HG03439 (cell line): ENCODE measurements at regions not wholly inside any gene's neighbourhood (a gene's known extent, or its start where the extent isn't known, plus 50 kb on each side); places are given as distances from the start of the nearest gene placed in this dataset.

Source experiments
- ATAC-seq: cut with Tn5 transposase; IDR thresholded peaks from one replicate; pipeline ENCODE4 v1.9.1; 2021; ENCODE audit warnings: mild to moderate bottlenecking, moderate library complexity; ENCODE audit not compliant: unreplicated experiment

DNA sequence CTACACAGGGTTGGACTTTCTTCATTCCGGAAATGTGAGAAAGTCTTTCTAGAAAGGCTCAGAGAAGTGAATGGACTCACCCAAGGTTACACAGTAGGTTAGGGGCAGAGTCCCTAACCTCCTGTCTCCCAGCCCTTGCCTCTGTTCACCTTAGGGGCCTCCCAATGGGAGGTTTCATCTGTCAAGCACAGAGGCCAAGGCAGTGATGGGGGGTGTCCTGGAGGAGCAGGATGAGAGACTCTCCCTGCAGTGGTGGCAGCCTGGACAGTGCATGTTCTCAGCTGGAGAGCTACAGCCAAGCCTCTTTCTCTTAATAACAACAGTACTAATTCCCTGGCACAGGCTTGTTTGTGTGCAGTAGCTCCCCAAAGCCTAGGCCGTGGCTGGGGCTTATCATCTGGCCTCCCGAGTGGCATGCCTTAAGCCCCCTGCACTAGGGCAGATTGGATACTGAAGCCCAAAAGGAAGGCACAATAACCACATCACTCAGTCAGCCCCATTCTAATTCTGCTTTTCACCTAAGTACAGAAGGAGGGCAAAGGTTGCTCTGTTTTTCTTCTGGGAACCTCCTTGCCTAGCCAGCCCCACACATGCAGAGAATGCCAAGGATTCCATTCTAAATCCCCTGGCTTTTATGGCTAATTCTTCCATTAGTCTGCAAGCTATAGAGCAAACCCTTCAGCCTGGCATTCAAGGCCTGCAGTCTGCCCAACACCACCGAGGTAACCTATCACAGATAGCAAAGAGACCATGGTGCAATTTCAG, 50.2 kb upstream of the XPA start:
- no peak for ATAC-seq

DNA sequence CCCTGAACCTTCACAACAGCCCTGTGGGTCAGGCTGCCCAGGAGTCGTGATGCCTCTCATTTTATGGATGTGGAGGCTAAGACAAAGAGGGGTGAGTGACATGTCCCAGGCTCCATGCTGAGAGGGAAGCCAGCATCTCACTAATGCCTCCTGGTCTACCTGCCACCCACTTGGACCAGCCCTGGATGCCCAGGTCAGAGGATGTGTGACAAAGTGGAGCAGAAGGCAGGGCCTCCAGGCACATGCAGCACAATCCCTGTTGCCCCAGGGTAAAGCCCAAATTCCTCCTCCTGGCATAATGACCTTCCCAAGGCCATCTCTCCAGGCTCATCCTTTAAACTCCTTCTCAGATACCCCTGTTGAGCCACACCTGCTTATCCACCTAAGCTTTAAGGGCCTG, 51.4 kb upstream of the XPA start:
- ATAC-seq: no peak

DNA sequence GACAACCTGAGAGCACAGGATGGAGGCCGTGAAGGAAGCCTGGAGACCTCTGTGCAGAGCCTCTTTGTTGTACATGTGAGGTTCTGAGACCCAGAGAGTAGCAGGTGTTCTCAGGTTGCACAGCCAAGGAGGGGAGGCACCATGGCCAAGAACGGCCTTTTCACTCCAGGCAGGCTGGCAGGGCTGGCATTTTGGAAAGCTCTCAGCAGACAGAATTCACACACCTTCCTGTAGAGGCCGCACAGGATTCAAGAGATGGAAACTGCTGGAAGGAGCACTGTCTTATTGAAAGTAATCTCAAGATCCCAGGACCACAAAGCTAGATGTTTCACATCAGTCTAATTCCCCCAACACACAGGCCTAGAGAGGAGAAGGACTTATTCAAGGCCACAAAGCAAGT, 52.8 kb upstream of the XPA start:
- no peak for ATAC-seq

DNA sequence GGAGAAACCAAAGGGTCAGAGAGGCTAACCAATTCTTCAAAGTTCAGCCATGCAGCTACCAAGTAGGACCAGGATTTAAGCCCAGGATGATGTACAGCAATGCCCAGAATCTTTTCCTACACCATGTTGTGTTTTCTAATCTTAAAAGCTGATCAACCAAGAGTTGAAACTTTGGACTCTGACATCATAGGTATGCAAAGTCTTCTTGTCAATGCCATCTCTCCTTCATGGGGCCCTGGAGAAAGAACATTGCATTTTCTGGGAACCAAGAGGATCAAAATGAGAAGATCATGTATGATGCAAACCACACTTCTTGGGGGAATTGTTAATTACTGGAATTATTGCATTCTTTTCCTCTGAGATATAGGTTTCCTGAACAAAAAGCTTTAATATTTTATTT, 54.4 kb upstream of the XPA start:
- no peak for ATAC-seq

DNA sequence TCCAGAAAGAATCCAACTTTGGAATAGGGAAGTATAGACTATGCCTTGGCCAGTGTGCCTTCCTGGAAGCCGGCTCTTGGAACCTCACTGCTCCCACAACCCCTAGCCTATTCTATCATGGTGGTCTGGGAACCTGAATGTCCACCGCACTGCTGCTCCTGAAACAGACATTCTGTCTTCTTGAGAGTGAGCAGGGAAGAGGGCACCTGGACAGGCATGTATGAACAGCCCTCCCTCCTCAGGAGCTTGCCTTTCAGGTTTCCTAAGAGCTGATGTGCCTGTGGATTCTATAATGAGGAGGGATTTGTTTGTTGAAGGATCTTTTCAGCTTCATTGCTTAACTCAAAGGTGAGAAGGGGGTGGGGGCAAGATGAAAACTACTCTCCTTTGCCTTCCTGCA, 55.1 kb upstream of the XPA start:
- no peak for ATAC-seq

DNA sequence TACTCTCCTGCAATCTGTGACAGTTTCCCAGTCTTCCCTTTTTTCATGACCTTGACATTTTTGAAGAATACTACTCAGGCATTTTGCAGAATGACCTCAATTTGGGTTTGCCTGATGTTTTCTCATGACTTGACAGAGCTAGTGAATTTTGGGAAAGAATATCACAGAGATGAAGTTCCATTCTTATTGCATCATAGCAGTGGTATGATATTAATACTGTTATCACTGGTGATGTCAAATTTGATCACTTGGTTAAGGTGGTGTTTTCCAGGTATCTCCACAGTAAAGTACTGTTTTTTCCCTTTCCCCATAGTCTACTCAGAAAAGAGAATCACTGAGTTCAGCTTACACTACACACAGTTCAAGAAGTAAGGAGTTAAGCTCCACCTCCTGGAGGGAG, 56.2 kb upstream of the XPA start:
- ATAC-seq: no peak

DNA sequence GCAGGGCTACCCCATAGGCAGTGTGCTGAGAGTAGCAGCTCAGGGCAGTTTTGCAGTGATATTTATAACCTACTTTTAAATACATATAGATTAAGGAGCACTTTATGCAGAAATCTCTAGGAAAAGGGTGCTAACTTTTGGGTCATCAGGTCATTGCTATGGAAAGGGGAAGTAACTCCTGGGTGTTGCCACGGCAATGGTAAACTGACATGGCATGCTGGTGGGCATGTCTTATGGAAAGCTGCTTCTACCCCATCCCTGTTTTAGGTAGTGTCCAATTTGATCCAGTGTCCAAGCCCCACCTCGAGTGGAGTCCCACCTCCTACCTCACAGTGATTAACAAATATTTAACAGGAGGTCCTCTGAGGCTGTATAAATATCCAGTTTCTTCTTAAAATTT, 56.8 kb upstream of the XPA start:
- ATAC-seq: no peak

DNA sequence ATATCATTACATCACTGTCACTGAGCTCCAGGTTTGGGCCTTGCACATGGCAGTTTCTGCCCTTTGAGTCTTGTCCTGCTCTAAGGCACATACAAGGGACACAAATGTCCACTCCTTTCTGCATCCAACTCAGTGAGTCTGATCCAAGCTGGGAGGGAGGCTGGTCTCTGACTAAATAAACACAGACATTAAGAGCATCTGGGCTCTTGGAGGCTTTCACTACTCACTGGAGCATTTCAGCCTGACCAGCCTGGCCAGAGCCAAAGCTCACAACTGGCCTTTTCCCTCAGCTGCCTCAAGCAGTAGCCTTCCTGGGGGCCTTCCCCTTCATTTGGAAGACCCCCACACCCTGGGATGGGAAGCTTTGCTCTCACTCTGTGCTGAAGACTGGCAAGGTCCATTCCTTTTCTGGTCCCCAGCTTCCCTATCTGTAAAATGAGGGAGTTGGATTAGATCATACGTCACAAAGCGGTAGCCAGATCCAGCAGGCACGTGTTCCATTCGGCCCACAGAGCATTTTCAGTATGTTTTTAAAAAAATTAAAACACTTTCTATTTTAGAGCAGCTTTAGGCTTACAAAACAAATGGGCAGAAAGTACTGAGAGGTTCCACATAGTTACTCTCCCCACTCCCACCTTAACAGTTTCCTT, 58.6 kb upstream of the XPA start:
- no peak for ATAC-seq

DNA sequence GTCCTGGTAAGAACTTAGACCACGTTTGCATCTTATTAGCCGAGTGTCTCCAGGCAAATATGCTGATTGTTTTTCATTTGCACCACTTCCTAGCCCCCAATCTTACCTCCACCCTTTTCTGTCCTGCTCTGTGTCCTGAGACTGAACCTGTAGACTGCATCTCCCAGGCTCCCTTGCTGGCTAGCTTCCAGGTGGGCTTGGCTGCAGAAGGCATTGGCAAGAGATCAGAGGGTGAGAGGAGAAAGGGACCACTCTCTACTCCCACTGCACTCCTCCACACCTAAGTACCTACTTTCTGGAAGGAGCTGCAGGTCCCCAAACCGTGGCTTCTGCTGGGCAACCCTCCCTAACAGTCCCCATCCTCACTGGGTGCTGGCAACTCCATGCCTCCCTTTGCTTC, 59.9 kb upstream of the XPA start:
- no peak for ATAC-seq

DNA sequence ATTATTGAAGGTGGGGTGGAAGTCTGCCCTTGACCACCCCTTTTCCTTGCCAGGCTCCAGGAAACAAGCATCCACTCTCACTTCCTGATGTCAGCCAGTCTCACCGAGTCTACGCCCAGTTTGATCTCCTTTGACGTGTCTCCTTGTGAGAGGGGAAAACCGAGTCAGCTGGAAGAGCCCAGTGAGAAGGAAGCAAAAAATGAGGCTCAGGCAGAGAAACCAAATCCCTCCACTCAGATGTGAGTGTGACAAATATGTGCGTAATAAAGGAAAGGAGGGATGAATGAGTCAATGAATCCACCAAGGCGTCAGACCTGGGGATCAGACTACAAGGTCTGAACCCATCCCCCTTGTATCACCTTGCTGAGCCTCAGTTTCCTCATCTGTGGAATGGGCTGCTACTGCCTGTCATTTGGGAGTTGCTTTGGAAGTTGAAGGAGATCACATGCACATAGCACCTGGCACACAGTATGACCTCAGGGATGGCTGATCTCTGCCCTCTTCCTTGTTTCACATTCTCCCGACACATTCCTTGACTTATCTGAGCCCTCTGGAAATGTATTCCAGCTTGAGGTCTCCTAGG, 61.3 kb upstream of the XPA start:
- no peak for ATAC-seq

DNA sequence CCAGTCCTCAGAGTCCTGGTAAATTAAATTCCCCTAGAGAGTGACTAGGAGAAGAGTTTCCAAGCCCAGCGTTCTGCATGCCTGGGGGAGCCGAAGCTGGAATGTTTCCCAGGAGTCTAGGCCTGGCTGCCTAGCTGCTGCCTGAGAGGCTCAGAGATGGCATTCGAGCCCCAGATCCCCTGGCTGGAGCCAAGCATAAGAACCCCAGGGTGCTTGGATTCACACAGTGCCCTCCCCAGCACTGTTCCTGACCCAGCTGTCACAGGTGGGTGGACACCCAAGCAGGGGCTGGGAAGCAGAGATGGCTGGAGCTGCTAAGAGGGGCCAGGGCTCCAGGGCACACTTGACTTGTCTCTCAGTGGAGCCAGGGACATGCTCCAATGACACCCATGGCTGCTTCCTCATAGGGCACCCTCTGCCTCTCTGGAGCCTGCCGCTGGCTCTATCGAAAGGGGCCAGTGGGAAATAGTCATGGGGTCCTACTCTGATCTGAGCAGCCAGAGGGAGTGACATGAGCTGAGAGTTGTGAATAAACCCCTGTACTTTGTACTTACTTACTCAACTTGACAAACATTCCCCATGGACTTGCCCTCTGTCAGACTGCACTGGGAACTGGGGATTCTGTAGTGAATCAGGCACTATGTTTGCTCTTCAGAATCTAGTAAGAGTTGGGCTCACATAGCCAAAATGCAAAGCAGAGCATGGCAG, 62.6 kb upstream of the XPA start:
- no peak for ATAC-seq

DNA sequence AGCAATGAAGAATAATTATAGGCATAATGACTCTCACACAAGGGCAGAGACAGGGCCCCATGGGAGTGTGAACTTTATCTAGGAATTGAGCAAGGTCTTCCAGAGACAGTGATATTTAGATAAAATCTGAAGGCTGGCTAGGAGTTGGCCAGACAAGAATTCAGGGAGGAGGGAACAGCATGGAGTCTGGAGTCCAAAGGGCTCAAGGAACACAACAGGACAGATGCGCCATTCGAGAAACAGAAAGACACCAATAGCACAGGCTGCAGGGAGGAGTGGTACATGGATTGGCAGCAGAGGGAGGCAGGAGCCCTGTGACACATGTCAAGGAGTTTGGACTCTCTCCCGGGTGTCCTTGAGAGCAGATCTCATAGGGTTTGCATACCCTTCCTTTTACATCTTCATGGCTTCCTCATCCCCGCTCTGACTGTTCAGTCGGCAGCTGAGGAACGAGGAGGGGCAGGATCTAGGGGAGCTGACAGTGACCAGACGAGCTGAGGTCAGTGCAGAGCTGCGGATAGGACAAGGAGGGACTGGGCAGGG, 64.0 kb upstream of the XPA start:
- no peak for ATAC-seq

DNA sequence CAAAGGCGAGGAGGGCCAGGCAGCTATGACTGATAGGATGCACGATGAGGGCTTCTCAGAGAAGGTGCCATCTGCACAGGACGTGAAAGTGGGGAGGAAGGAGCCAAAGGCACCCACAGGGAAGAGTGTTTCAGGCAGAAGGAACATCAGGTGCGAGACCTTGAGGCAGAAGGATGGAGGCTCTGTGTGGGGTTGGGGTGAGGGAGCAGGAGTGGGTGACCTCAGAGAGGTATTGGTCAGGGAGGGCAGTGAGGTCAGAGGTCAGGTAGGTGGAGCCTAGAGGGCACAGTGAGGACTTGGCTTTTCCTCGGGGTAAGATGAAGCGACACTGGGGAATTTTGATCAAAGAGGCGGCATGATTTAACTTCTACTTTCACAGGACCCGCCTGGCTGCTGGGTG, 64.7 kb upstream of the XPA start:
- ATAC-seq: no peak

DNA sequence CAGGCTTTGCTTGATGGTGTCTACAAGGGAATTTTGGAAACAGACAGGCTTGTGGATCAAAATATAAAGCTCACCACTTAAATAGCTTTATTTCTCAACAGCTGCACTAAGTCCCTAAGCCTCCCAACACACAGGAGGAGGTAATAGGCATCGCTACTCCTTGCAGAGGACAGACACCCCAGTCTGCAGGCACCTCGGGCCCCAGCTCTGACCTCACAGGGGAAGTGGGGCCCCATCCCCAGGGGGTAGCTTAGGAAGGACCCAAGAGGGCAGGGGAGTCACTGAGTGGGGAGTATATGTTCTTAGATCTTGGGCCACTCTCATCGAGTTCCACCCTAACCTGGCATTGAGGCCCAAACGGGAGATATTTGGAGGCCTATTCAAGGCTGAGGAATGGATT, 66.7 kb upstream of the XPA start:
- no peak for ATAC-seq

DNA sequence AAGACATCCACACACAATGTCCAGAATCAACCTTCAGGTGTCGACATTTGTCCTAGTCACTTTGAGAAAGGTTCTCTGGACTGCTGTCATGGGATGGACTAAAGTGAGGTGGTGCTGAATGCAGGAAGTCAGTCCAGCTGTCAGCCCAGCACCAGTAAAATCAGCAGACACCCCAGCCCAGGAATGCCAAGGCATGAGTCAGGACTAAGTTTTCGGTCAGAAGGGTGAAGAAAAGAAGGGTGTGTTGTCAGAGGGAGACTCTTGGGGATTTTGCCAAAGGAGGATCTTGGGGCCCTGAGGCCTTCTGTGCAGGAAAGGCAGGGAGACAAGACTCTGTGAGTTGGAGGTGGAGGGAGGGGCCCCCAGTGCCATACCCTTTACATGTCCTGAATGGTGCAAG, 69.0 kb upstream of the XPA start:
- no peak for ATAC-seq

DNA sequence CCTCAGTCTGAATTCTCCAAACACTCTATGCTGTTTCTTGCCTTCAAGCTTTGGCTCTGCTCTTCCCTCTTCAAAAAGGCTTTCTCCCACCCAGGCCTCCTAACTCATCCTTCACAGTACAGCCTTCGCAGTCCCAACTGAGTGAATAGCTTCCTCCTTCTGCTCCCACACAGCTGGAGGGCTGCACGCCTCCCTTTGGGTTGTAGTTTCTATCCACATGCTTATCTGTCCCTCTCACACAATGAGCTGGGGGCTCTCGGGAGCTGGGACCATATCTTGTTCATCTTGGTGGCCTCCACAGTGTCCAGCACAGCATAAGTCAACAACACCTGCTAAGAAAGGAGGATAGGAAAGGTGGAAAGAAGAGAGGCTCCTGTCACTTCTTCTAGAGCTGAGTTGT, 69.5 kb upstream of the XPA start:
- ATAC-seq: no peak

DNA sequence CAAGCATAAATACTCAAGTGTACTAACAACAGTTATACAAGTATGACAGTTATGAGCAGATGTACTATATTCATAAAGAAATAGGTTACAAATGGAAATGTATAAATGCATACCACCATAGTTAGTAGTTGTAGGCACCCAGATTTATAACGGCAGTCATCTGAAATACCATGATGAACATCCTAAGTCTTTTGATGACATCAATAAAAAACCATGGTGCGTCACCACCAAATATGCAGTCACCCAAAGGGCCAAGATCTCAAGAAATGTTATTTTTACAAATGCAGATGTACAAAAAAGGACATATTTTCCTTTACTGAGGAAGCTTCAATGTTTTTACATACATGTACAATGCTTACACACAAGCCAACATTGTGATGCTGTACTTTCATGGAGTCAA, 70.8 kb upstream of the XPA start:
- no peak for ATAC-seq

DNA sequence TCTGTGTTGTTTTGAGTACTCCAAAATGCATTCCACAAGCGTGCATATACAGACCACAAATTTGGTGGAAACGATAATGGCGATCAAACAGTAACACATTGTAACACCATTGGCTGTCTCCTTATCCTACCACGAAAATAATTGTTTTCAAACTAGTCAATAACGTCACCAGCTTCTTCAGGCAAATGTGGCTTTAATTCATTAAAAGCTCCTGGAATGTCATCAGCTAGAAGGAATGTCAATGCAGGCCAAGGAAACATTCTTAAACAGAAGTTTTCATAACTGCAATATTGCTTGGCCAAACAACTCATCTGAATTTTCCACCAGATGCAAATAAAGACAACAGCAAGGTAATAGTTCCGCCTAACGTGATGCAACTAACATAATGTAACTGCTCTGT, 71.6 kb upstream of the XPA start:
- no peak for ATAC-seq

DNA sequence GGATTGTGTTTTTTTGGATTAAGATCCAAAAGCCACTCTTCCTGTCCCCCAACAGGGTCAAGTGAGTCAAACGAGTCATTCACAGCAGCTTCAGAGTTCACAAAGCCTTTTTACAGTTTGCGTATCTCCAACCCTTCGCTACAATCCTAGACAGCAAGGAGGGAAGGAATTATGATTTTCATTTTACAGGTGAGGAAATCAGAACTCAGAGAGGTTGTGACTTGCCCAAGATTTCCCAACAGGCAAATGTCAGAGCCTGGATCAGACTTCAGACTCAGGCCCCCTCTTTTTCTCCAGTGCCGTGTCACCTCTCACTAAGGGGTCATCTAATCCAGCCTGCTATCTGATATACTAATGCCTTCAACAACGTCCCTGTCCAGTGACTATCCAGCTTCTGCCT, 72.1 kb upstream of the XPA start:
- no peak for ATAC-seq

DNA sequence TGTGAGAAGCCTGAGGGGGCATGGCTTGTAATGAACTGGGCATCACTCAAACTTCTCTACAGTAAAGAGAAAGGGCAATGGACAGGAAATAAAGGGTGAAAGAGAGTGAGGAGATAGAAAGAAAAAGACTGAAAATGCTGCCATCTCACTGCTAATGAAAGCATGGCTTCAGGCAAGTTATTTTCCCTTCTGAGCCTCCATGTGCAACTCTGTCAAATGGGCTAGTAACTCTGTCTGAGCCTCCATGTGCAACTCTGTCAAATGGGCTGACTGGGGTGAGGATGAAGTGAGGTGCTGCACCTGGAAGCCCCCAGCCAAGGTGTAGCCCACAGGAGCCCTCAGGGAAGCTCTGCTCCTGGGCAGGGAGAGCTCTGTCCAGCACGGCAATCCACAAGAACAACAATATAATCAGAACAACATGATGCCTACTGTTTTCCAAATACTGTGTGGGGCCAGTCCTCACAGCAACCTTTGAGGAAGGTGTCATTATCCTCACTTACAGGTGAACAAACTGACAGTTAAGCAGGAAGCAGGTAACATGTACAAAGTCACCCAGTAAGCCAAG, 73.8 kb upstream of the XPA start:
- no peak for ATAC-seq

DNA sequence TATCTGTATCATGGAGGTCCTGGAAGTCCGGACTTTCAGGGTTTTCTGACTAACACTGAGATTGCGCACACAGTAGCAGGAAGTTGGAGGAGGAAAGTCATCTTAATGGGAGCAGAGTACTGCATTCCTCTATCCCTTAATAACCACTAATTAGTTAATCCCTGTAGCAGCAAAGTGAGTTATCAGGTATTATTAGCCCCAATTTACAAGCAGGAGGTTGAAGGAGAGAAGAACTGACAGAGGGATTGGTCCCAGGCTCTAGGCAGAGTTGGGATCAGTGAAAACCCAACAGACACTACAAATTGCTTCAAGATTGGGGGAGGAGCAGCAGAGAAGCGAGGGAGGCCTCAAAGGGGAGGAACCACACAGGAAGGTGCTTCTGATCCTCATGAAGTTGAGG, 74.5 kb upstream of the XPA start:
- ATAC-seq: no peak
